ENCODE measurements at regions not wholly inside any gene's neighbourhood (a gene's known extent, or its start where the extent isn't known, plus 50 kb on each side); places are given as distances from the start of the nearest gene placed in this dataset.
"Not testable (repeated sequence)": the region's sequence is repeated elsewhere in the genome, so short reads cannot be mapped to it uniquely, and the experiment has no call there.

DNA sequence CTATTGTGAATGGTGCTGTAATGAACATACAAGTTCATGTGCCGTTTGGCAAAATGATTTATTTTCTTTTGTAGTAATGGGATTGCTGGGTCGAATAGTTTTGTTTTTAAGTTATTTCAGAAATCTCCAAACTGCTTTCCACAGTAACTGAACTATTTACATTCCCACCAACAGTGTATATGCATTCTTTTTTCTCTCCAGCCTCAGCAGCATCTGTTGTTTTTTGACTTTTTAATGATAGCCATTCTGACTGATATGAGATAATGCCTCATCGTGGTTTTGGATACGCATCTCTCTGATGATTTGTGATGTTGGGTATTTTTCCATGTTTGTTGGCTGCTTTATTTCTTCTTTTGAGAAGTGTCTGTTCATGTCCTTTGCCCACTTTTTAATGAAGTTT lies 246.3 kb upstream of the ADGRL3 start:
- DNase-seq (ENCODE audit: low read depth), result no peak

DNA sequence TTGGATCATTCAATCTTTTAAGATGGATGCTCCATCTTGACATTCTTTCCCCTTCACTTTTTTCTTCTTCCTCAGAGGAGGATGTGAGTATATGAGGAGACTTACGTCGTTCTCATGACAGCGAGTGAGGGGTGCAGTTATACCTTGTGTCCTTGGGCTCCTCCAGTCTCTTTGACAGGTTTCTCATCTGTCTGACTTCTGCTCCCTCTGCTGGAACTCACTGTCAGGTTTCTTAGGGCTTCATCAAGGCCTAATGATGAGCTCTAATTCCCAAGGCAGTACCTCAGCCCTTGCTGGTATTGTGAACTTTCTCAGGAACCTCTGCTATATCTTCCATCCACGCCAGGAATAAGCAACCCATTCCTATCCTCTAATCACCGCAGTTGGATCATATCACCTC lies 237.8 kb upstream of the ADGRL3 start:
- no peak for DNase-seq (ENCODE audit: low read depth)

DNA sequence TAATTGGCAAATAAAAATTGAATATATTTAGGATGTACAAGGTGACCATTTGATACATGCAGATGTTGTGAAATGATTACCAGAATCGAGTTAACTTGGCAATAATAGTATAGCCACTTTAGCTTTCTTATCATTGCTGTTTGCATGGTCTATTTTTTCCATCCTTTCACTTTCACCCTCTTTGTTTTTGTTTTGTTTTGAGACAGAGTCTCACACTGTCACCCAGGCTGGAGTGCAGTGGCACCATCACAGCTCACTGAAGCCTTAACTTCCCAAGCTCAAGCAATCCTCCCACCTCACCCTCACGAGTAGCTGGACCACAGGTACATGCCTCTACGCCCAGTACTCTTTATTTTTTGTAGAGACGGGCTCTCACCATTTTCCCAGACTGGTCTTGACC lies 218.6 kb upstream of the ADGRL3 start:
- no peak for DNase-seq (ENCODE audit: low read depth)

DNA sequence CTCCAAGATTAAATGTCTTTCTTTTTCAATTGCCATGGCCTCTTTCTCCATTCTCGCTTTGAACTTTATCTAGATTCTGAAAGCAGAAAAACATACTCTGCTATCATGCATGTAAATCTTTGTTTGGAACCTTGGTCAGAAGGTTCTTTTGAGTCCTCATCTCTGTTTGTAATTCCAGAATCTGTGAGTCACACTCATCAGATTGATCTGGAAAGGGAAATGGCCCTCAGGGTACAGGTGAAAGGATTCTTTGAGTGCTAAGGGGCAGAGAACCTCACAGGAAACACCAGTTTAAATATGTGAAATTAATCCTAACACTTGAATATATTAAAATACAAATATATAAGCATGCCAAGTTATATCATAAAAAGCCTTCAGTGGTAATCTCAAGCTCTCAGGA lies 211.0 kb upstream of the ADGRL3 start:
- DNase-seq (ENCODE audit: low read depth), result no peak

DNA sequence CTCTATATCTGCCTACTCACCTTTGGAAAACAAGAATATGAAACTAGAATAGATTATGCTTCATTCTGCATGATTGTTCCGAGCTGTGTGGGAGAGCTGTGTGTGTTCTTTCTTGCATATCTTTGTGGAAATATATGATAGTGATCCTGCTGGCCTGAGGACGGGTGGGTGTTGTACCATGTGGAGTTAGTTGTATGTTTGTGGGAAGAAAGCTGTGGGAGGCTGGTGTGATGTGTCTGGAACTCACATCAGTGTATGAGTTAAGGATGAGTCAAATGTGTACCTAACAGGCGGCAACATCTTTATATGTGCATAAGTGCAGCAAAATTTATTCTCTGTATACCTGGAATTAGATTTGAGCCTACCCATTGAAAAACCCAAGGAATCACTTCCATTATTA lies 208.1 kb upstream of the ADGRL3 start:
- DNase-seq (ENCODE audit: low read depth), result peak; percentile 41

DNA sequence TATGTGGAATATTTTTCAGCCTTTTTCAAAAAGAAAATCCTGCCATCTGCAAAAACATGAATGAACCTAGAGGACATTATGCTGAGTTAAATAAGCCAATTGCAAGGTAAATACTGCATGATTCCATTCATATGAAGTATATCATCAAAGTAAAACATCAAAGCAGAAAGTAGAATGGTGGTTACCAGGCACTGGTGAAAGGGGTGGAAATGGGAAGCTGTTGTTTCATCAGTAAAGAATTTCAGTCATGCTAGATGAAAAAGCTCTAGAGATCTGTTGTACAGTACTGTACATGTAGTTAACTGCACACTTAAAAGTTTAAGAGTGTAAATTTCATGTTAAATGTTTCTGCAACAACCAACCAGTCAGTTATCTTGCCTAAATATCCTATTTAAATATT lies 196.8 kb upstream of the ADGRL3 start:
- no peak for DNase-seq (ENCODE audit: low read depth)

DNA sequence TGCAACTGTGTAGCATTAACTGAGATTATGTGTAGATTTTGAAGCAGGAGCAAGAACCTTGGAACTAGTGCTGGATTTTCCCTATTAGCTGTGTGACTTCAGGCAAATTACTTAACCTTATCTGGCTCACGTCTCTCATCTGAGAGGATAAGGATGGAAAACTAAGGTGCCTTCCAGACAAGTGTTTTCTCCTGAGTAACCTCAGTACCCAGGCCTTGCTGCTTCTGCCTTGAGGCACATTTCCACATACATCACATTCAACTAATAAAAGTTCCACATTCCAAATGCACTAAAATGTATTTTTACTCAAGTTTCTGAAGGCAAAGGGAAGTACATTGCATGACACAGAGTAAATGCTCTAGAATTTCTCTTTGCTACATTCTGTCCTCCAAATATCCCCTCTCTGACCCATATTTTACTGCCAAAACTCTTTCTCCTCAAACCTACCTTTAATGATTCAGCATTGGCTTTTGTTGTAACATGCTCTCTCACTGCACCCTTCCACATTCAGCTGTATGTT lies 195.4 kb upstream of the ADGRL3 start:
- no peak for DNase-seq (ENCODE audit: low read depth)

DNA sequence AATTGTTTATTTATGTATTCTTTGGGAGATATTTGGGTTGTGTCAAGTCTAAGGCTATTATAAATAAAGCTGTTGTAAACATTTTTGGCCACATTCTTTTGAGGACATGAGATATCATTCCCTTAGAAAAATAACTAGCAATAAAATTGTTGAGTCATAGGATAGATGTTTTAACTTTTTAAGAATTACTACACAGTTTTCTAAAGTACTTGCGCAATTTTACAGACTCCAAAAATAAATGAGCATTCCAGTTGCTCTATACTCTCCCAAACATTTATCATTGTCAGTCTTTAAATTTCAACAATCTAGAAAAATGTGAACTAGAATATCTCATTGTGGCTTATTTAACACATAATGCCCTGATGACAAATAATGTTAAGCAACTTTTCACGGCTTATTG lies 189.1 kb upstream of the ADGRL3 start:
- no peak for DNase-seq (ENCODE audit: low read depth)

DNA sequence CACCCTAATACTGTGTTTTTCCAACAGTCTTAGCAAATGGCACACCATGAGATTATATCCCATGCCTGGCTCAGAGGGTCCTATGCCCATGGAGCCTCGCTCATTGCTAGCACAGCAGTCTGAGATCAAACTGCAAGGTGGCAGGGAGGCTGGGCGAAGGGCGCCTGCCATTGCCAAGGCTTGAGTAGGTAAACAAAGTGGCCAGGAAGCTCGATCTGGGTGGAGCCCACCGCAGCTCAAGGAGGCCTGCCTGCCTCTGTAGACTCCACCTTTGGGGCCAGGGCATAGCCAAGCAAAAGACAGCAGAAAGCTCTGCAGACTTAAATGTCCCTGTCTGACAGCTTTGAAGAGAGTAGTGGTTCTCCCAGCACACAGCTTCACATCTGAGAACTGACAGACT lies 188.2 kb upstream of the ADGRL3 start:
- not testable (repeated sequence) for DNase-seq (ENCODE audit: low read depth)

DNA sequence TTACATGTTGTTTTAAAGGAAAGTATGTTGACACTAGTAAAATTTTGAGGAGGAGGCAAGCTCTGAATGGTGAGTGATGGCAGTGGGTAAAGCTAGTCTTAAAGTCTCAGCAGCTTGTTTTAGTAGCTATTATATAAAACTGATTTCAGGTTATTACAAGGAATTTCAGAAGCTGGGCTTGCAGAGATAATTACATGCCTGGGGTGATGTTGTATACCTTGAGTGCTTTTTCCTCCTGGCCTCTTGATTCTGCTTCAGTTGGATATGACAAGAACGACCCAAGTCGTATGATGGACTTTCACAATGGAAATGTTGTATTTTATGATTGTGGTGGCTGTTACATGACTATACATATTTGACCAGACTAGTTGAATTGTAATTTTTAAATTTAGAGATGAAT lies 175.5 kb upstream of the ADGRL3 start:
- no peak for DNase-seq (ENCODE audit: low read depth)

DNA sequence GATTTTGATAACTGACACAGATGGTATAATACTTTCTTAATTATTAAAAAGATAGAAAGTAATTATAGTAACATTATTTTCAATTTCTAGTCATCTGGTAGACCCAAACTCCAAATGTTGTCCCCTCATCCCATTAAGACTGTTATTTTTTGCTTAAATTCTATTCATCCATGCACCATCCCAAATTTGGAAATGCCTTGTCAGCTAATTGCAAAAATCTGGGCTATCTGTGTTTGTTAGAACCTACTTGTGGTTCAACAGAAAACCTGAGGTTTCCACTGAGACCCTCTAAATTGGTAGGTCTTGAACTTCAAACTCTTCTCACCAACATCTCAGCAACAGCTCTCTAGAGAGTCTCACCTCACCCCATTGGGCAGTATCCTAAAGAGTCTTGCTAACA lies 172.2 kb upstream of the ADGRL3 start:
- no peak for DNase-seq (ENCODE audit: low read depth)

DNA sequence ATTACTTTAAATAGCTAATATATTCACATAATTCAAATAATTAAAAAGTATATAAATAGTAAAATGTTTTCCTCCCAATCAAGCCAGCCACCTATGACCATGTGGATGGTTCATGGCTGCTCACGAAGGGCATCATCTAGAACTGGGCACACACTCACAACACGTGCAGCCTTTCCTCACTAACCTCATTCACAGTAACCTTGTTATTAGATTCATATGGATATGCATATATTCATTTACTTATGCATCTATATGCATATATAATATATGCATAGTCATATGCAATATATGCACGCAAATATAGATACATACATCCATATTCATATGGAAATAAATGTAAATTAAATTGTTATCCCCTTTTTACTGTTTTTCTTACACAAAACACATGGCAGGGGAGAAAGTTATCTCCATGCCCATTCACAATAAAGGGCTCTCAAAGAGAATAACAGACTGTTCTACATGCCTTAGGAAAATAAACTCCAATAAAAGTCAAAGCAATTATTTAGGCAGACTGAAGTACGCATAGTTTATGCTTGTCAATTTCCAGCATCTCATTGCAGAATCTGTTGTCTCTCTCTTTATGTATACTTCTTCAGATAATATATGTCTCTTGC lies 163.9 kb upstream of the ADGRL3 start:
- DNase-seq (ENCODE audit: low read depth), result no peak

DNA sequence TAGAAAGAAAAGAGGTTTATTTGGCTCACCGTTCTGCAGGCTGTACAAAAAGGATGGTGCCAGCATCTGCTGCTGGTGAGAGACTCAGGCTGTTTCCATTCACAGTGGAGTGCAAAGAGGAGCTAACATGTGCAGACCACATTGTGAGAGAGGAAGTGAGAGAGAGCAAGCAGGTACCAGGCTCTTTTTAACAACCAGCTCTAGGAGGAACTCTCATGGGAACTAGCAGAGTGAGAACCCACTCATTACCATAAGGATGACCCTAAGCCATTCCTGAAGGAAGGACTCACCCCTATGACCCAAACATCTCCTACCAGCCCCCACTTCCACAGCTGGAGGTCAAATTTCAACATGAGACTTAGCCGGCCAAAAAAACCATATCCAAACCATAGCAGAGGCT lies 158.6 kb upstream of the ADGRL3 start:
- no peak for DNase-seq (ENCODE audit: low read depth)

DNA sequence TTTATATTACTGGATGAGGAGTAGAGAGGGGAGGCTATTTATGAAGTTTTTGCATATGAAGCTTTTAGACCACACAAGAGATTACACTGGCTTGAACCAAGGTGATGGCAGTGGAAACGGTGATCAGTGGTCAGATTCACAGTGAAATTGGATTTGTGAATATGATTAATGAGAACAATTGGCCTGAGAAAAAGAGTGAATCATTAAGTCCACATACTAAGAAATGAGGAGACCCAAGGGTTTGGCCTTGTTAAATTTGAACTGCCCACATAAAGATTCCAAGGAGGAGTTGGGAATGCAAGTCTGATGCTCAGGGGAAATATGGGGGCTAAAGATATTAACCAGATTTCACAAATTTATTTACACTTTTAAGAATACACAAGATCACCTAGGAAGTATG lies 155.3 kb upstream of the ADGRL3 start:
- no peak for DNase-seq (ENCODE audit: low read depth)

DNA sequence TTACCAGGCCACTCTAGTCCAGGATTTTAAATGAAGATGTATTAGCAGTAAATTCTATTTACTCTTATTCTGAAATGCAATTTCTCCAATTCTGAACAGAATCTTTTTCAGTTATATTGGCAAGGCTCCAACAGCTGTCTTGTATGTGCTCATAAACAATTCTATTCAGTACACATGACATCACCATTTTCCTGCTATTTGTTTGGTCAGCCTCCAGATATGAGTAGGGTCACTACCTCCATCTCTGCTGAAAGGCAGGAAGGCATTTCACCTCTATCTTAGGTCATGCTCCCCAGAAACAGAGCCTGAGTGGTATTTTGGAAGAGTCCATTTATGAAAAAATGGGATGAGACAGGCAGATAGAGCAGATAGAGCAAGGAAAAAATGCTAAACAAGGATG lies 151.1 kb upstream of the ADGRL3 start:
- no peak for DNase-seq (ENCODE audit: low read depth)

DNA sequence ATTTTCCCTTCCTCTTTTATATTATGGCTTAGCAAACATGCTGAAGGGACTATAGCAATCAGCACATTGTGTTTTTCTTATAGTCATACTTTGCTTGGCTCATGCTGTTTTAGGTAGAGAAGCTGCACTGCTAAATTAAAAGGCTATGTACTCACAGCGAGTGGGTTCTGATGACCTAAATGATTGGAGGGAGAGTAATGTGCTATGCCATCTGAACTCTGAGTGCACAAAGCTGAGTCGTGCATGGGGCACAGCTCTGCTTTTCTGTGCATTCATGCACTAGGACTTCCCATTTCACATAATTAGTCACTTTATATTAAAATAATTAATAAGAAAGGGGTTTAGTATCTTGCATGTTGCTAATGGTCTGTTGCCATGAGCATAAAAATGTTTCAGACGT lies 132.7 kb upstream of the ADGRL3 start:
- no peak for DNase-seq (ENCODE audit: low read depth)

DNA sequence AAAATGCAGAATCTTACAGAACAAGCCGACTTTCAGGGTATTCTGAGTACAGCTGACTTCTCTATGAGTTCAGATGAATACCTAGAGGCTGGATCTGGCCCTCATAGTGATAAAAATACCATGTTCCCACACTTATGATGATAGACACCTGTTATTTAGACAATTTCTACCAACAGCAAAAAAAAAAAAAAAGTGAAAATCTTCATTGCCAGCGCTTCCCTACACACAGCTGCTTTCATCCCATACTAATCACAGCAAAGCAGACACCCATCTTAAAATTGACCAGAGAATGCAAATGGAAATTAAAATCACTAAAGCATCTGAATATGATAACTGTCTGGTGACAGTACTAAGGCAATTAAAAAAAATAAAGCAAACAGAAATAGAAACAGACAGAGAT lies 132.1 kb upstream of the ADGRL3 start:
- no peak for DNase-seq (ENCODE audit: low read depth)

DNA sequence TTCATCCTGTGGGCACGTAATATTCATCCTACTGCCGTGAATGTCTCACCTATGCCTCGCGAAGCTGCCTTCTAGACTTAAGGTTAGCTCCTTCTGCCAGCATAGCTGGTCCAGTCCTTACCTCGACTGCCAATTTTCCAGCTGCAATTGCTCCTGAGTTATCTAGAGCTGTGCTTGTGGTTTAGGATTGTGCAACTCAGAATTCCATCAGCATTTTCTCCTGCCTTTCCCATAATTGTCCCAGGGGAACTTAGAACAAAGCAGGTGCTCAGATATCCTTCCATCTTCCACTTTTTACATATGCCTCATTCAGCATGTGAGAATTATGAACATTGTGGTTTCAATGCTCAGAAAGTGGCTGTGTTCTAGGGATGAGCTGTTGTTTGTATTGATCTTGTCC lies 131.4 kb upstream of the ADGRL3 start:
- peak; percentile 5 for DNase-seq (ENCODE audit: low read depth)

DNA sequence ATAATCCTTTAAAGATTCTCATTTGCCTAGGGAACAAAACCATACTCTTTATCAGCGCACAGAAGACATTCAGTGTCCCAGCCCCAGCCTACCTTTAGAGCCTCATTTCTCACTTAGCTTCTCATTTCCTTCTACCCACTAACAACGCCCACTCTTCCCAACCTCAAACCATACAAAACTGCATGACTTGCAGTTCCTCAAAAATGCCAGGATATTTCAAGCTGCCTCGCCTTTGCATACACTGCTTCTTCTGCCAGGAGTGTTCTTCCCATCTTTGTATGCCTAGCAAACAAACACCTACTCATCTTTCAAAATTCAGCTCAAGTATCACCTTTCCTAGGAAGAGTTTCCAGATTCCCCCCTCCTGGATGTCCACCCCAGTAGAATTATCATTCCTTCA lies 129.9 kb upstream of the ADGRL3 start:
- DNase-seq (ENCODE audit: low read depth), result no peak

DNA sequence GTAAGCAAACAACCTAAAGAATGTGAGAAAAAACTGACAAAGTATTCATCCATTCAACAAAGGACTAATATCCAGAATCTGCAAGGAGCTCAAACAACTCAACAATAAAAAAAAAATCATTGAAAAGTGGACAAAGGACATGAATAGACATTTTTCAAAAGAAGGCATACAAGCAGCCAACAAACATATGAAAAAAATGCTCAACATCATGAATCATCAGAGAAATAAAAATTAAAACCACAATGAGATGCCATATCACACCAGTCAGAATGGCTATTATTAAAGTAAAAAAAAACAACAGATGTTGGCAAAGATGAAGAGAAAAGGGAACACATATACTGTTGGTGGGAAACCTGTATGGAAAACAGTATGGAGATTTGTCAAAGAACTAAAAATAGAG lies 120.7 kb upstream of the ADGRL3 start:
- no peak for DNase-seq (ENCODE audit: low read depth)

DNA sequence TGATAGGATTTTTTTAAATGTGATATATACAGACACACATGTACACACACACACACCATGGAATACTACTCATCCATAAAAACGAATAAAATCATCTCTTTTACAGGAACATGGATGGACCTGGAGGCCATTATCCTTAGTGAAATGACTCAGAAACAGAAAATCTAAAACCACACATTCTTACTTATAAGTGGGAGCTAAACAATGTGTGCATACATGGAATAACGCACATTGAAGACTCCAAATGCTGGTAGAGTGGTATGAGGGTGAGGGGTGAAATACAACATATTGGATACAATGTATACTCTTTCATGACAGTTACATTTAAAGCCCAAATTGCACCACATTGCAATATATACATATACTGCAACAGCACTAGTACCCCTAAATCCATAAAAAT lies 120.2 kb upstream of the ADGRL3 start:
- no peak for DNase-seq (ENCODE audit: low read depth)

DNA sequence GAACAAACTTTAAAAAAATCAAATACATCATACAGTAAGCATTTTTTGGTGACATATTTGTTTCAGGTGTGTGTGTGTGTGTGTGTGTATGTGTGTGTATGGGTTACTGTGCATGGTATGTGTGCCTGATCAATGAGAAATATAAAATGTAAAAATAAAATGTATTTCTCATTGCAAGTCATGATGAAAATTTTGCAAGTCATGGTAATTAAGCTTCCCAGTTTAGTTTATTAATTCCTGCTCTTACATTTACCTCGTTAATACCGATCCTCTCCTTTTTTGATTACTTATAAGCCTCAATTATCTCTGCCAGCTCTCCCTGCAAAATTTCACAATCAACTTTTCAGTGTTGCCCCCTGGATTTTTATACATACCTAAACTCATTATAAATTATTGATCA lies 114.6 kb upstream of the ADGRL3 start:
- DNase-seq (ENCODE audit: low read depth), result no peak

DNA sequence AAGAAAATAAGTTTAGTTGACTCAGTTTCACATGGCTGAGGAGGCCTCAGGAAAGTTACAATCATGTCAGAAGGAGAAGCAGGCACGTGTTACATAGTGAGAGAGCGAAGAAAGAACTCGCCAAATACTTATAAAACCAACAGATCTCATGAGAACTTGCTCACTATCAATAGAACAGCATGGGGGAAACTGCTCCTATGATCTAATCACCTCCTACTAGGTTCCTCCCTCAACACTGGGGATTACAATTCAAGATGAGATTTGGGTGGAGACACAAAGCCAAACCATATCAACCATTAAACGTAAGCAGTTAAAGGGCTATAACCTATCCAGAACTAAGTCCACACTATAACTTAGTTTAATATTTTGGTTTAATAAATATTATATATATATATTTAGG lies 113.8 kb upstream of the ADGRL3 start:
- no peak for DNase-seq (ENCODE audit: low read depth)

DNA sequence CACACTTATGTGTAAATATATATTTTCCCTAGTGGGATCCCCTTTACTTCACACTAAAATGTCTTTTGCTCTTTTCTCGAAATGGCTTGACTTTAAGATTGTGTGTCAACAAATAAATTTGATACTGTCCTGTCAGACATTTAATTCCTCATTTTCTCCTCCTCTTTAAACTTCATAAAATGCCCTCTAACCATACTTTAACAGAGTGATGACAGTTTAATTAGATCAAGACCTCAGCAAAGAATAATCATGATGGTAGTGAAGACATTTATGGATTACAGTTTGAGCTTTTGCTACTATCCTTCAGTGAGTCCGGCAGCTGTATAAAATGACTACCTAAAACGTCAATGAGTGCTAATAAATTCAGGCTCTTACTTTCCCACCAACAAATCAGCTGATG lies 113.1 kb upstream of the ADGRL3 start:
- no peak for DNase-seq (ENCODE audit: low read depth)

Data from Daoy (cell line).